GM23338 (cell line): ENCODE measurements at regions not wholly inside any gene's neighbourhood (a gene's known extent, or its start where the extent isn't known, plus 50 kb on each side); places are given as distances from the start of the nearest gene placed in this dataset.

Experiments used
- ATAC-seq: fragments of 200-7000 bp; cut with Tn5 transposase; 3 replicates; pipeline ENCODE4 v1.9.1; 2020
- DNase-seq: peaks from one replicate; pipeline ENCODE4 v3.0.0-alpha.2; 2015; ENCODE audit warnings: low spot score
- H2AFZ ChIP-seq: fragments of 200-600 bp; sonication (generic); 2 replicates; pipeline ENCODE4 v1.8.0; 2016; ENCODE audit warnings: antibody characterized with exemption, mild to moderate bottlenecking, moderate library complexity
- H3F3A ChIP-seq: fragments of 200-600 bp; sonication (generic); replicated peaks from 2 replicates; pipeline ENCODE4 v1.8.0; 2017; ENCODE audit warnings: antibody characterized with exemption, mixed run types, low read depth
- H3K27ac ChIP-seq: fragments of 200-600 bp; sonication (generic); 2 replicates; pipeline ENCODE4 v1.6.1; 2016; ENCODE audit warnings: low read depth
- H3K27me3 ChIP-seq: fragments of 200-600 bp; sonication (generic); 2 replicates; pipeline ENCODE4 v1.8.0; 2016; ENCODE audit warnings: mild to moderate bottlenecking, mixed run types, moderate library complexity; ENCODE audit not compliant: insufficient read depth
- H3K36me3 ChIP-seq: fragments of 200-600 bp; sonication (generic); 2 replicates; pipeline ENCODE4 v1.8.0; 2016; ENCODE audit warnings: mild to moderate bottlenecking; ENCODE audit not compliant: insufficient read depth
- H3K4me1 ChIP-seq: fragments of 200-600 bp; sonication (generic); 2 replicates; pipeline ENCODE4 v1.8.0; 2016; ENCODE audit warnings: mild to moderate bottlenecking, moderate library complexity; ENCODE audit not compliant: insufficient read depth
- H3K4me2 ChIP-seq: fragments of 200-600 bp; sonication (generic); 2 replicates; pipeline ENCODE4 v1.7.1; 2017; ENCODE audit warnings: mixed run types
- H3K4me3 ChIP-seq: fragments of 200-600 bp; sonication (generic); 2 replicates; pipeline ENCODE4 v1.6.1; 2016; ENCODE audit warnings: mixed run types
- H3K79me2 ChIP-seq: fragments of 200-600 bp; sonication (generic); replicated peaks from 2 replicates; pipeline ENCODE4 v1.8.0; 2017; ENCODE audit warnings: mild to moderate bottlenecking; ENCODE audit not compliant: insufficient read depth
- H3K9me2 ChIP-seq: fragments of 200-600 bp; sonication (generic); 2 replicates; pipeline ENCODE4 v1.8.0; 2017; ENCODE audit not compliant: insufficient read depth
- H4K20me1 ChIP-seq: fragments of 200-600 bp; sonication (generic); replicated peaks from 2 replicates; pipeline ENCODE4 v1.8.0; 2017; ENCODE audit warnings: mild to moderate bottlenecking; ENCODE audit not compliant: insufficient read depth
- H3K27ac Mint-ChIP-seq: 2 replicates; pipeline ENCODE4 v1.8.0; 2020; ENCODE audit warnings: inconsistent platforms, mild to moderate bottlenecking, moderate library complexity, mixed read lengths
- H3K27me3 Mint-ChIP-seq: 3 replicates; pipeline ENCODE4 v1.8.0; 2022; ENCODE audit warnings: low read depth, mild to moderate bottlenecking, moderate library complexity, mixed read lengths, inconsistent platforms; ENCODE audit not compliant: insufficient read depth, poor library complexity
- H3K36me3 Mint-ChIP-seq: 3 replicates; pipeline ENCODE4 v1.8.0; 2021; ENCODE audit warnings: low read depth, mild to moderate bottlenecking, inconsistent platforms, moderate library complexity, mixed read lengths
- H3K4me1 Mint-ChIP-seq: 3 replicates; pipeline ENCODE4 v1.8.0; 2020; ENCODE audit warnings: mild to moderate bottlenecking, inconsistent platforms, mixed read lengths
- H3K4me3 Mint-ChIP-seq: 3 replicates; pipeline ENCODE4 v1.8.0; 2021; ENCODE audit warnings: moderate library complexity, mild to moderate bottlenecking, inconsistent platforms, mixed read lengths
- H3K9me3 Mint-ChIP-seq: 3 replicates; pipeline ENCODE4 v1.8.0; 2020; ENCODE audit warnings: moderate library complexity, mild to moderate bottlenecking, inconsistent platforms, mixed read lengths
- CREB1 ChIP-seq: fragments of 250-450 bp; sonication (Bioruptor Pico); IDR thresholded peaks from 2 replicates; pipeline ENCODE4 v1.5.0; 2020; ENCODE audit warnings: low read depth, mild to moderate bottlenecking, moderate library complexity
- EZH2 ChIP-seq: fragments of 200-600 bp; sonication (generic); IDR thresholded peaks from one replicate; pipeline ENCODE4 v1.8.0; 2017; ENCODE audit warnings: antibody characterized with exemption, mild to moderate bottlenecking, low read depth; ENCODE audit not compliant: unreplicated experiment
- EZH2phosphoT487 ChIP-seq: fragments of 200-600 bp; sonication (generic); IDR thresholded peaks from one replicate; pipeline ENCODE4 v1.8.1; 2018; ENCODE audit warnings: antibody characterized with exemption; ENCODE audit not compliant: unreplicated experiment
- JUNB ChIP-seq: IDR thresholded peaks from one replicate; pipeline ENCODE4 v1.6.1; 2016; ENCODE audit warnings: antibody characterized with exemption; ENCODE audit not compliant: unreplicated experiment
- NANOG ChIP-seq: IDR thresholded peaks from 2 replicates; pipeline ENCODE4 v1.6.1; 2016; ENCODE audit warnings: antibody characterized with exemption, borderline replicate concordance
- STAT1 ChIP-seq: IDR thresholded peaks from one replicate; pipeline ENCODE4 v1.6.1; 2016; ENCODE audit warnings: antibody characterized with exemption; ENCODE audit not compliant: unreplicated experiment
- ZNF114 ChIP-seq: fragments of 250-450 bp; sonication (Bioruptor Pico); IDR thresholded peaks from 2 replicates; pipeline ENCODE4 v1.5.0; 2020; ENCODE audit warnings: mild to moderate bottlenecking, moderate library complexity
- ZNF331 ChIP-seq: fragments of 250-450 bp; sonication (Bioruptor Pico); IDR thresholded peaks from 2 replicates; pipeline ENCODE4 v1.5.0; 2020; ENCODE audit warnings: low read depth, mild to moderate bottlenecking, moderate library complexity
- TF ChIP-seq, protein P1 (sequence below): IDR thresholded peaks from 2 replicates; pipeline ENCODE4 v1.6.1; 2016; ENCODE audit warnings: antibody characterized with exemption
- TF ChIP-seq, protein P2 (sequence below), 2 experiments: fragments of 200-600 bp in 1 of 2; sonication (generic) in 1 of 2; conservative IDR thresholded peaks; 2 replicates each; pipeline versions ENCODE4 v1.5.1 to v1.6.1; 2016 to 2017; ENCODE audit warnings: antibody characterized with exemption in 2 of 2, low read depth in 2 of 2, mild to moderate bottlenecking in 2 of 2, moderate library complexity in 1 of 2
- TF ChIP-seq, protein P3 (sequence below): IDR thresholded peaks from one replicate; pipeline ENCODE4 v1.6.1; 2018; ENCODE audit warnings: antibody characterized with exemption; ENCODE audit not compliant: unreplicated experiment

DNA sequence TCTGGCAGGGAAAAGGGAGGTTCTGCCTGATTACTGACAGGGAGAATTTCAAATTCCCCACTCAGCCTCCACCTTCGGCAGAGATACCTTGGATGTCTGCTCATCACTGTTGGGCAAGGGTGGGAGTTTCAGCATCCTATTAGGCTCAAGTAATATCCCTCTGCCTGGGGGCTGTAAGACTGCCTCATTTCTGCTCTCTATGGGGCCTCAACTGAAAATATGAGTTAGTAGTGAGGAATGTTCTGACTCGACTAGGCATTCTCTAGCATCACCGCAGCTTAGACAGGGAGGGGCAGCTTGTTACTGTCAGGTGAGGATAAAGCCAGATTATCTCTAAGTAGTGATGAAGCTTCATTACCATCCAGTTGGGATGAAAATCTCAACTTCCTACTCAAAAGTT is 87.7 kb upstream of the LRP1B start:
- H3K27me3 Mint-ChIP-seq, result no peaks in the 10 kb centered on the region
- Histone ChIP-seq H3K9me2 (no peaks in the 10 kb centered on the region), H3K4me3 (no peak overlapping the region), H3K27me3 (no peaks in the 10 kb centered on the region), H3K4me2 (no peak overlapping the region), H3K79me2 (no peaks in the 10 kb centered on the region), H3K36me3 (no peaks in the 10 kb centered on the region), H4K20me1 (no peaks in the 10 kb centered on the region), H3F3A (no peaks in the 10 kb centered on the region), H3K4me1 (no peaks in the 10 kb centered on the region), H3K27ac (no peak overlapping the region), H2AFZ (no peak overlapping the region)
- TF ChIP-seq JUNB (no peak), STAT1 (no peak)
- TF ChIP-seq, protein P1, sequence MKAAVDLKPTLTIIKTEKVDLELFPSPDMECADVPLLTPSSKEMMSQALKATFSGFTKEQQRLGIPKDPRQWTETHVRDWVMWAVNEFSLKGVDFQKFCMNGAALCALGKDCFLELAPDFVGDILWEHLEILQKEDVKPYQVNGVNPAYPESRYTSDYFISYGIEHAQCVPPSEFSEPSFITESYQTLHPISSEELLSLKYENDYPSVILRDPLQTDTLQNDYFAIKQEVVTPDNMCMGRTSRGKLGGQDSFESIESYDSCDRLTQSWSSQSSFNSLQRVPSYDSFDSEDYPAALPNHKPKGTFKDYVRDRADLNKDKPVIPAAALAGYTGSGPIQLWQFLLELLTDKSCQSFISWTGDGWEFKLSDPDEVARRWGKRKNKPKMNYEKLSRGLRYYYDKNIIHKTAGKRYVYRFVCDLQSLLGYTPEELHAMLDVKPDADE, result no peak
- H3K4me1 Mint-ChIP-seq, result peaks cover 6% of the 10 kb centered on the region; the same call in 1 of the 3 replicates
- H3K36me3 Mint-ChIP-seq, result no peaks in the 10 kb centered on the region
- no peak overlapping the region for H3K4me3 Mint-ChIP-seq
- no peaks in the 10 kb centered on the region for H3K9me3 Mint-ChIP-seq
- no peak overlapping the region for H3K27ac Mint-ChIP-seq
- DNase-seq (no peak), ATAC-seq (no peak)

DNA sequence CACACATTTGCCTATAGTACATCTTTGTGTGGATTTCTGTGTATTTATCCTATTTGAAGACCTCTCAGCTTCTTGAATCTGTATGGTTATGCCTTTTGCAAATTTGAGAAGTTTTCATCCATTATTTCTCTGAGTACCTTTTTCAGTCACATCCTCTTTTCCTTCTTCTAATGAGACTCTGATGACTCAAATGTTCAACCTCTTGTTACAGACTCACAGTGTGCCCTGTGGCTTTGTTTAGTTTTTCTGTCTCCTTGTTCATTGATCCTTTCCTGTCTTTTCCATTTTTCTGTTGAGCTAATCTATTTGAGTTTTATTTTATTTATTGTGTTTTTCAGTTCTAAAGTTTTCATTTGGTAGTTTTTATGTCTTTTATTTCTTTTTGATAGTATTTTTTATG is 87.0 kb upstream of the LRP1B start:
- peaks cover 6% of the 10 kb centered on the region; the same call in 1 of the 3 replicates for H3K4me1 Mint-ChIP-seq
- no peaks in the 10 kb centered on the region for H3K36me3 Mint-ChIP-seq
- H3K27ac Mint-ChIP-seq, result no peak overlapping the region
- Histone ChIP-seq H2AFZ (no peak overlapping the region), H3K4me2 (no peak overlapping the region), H3K4me3 (no peak overlapping the region), H3K79me2 (no peaks in the 10 kb centered on the region), H3K27ac (no peak overlapping the region), H3K9me2 (no peaks in the 10 kb centered on the region), H3K4me1 (no peaks in the 10 kb centered on the region), H3K27me3 (no peaks in the 10 kb centered on the region), H3K36me3 (no peaks in the 10 kb centered on the region), H3F3A (no peaks in the 10 kb centered on the region), H4K20me1 (no peaks in the 10 kb centered on the region)
- H3K27me3 Mint-ChIP-seq, result no peaks in the 10 kb centered on the region
- no peaks in the 10 kb centered on the region for H3K9me3 Mint-ChIP-seq
- H3K4me3 Mint-ChIP-seq, result no peak overlapping the region
- ATAC-seq (no peak), DNase-seq (no peak)
- TF ChIP-seq EZH2 (no peak), ZNF331 (CRISPR knock-in tag) (no peak), ZNF114 (no peak), CREB1 (CRISPR knock-in tag) (no peak), STAT1 (no peak), NANOG (no peak), EZH2phosphoT487 (no peak), JUNB (no peak)
- TF ChIP-seq, protein P2, sequence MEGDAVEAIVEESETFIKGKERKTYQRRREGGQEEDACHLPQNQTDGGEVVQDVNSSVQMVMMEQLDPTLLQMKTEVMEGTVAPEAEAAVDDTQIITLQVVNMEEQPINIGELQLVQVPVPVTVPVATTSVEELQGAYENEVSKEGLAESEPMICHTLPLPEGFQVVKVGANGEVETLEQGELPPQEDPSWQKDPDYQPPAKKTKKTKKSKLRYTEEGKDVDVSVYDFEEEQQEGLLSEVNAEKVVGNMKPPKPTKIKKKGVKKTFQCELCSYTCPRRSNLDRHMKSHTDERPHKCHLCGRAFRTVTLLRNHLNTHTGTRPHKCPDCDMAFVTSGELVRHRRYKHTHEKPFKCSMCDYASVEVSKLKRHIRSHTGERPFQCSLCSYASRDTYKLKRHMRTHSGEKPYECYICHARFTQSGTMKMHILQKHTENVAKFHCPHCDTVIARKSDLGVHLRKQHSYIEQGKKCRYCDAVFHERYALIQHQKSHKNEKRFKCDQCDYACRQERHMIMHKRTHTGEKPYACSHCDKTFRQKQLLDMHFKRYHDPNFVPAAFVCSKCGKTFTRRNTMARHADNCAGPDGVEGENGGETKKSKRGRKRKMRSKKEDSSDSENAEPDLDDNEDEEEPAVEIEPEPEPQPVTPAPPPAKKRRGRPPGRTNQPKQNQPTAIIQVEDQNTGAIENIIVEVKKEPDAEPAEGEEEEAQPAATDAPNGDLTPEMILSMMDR (conservative IDR thresholded peaks at IDR 0.05; ENCODE audit: low read depth in 2 of 2), result no peak
- TF ChIP-seq, protein P3, sequence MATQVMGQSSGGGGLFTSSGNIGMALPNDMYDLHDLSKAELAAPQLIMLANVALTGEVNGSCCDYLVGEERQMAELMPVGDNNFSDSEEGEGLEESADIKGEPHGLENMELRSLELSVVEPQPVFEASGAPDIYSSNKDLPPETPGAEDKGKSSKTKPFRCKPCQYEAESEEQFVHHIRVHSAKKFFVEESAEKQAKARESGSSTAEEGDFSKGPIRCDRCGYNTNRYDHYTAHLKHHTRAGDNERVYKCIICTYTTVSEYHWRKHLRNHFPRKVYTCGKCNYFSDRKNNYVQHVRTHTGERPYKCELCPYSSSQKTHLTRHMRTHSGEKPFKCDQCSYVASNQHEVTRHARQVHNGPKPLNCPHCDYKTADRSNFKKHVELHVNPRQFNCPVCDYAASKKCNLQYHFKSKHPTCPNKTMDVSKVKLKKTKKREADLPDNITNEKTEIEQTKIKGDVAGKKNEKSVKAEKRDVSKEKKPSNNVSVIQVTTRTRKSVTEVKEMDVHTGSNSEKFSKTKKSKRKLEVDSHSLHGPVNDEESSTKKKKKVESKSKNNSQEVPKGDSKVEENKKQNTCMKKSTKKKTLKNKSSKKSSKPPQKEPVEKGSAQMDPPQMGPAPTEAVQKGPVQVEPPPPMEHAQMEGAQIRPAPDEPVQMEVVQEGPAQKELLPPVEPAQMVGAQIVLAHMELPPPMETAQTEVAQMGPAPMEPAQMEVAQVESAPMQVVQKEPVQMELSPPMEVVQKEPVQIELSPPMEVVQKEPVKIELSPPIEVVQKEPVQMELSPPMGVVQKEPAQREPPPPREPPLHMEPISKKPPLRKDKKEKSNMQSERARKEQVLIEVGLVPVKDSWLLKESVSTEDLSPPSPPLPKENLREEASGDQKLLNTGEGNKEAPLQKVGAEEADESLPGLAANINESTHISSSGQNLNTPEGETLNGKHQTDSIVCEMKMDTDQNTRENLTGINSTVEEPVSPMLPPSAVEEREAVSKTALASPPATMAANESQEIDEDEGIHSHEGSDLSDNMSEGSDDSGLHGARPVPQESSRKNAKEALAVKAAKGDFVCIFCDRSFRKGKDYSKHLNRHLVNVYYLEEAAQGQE, result no peak
